ENCODE measurements at regions not wholly inside any gene's neighbourhood (a gene's known extent, or its start where the extent isn't known, plus 50 kb on each side); places are given as distances from the start of the nearest gene placed in this dataset.

DNA sequence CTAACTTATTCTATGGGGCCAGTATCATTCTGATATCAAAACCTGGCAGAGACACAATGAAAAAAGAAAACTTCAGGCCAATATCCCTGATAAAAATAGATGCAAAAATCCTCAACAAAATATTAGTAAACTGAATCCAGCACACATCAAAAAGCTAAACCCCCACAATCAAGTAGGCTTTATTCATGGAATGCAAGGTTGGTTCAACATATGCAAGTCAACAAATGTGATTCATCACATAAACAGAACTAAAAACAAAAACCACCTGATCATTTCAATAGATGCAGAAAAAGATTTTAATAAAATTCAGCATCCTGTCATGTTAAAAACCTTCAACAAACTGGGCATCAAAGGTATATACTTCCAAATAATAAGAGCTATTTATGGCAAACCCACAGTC is 133.9 kb upstream of the SSTR4 start:
- H3K36me3 ChIP-seq (ENCODE audit: control insufficient read depth, insufficient read depth, low read length): no peaks in the 10 kb centered on the region
- no peak overlapping the region for H3K27ac ChIP-seq (ENCODE audit: extremely low read depth, low read depth, low read length)
- intact Hi-C loops (cut with micrococcal nuclease): no loop called here
- TF ChIP-seq PTTG1 (tag; IDR thresholded peaks at IDR 0.05; ENCODE audit: low read depth) (no peak), ZNF23 (CRISPR knock-in tag; IDR thresholded peaks at IDR 0.05) (no peak), ZNF324 (CRISPR knock-in tag; IDR thresholded peaks at IDR 0.05) (peak; percentile 90), TRIM24 (IDR thresholded peaks at IDR 0.05) (0 out of 4 replicates have a peak, but pooled peaks of 1 of the 2 experiments have one; percentile 15), SREBF1 (IDR thresholded peaks at IDR 0.05; ENCODE audit: borderline replicate concordance, low read depth, low read length) (no peak)
- H3K9ac ChIP-seq (ENCODE audit: insufficient read depth in 1 of 2, low read depth in 2 of 2, low read length in 2 of 2): no peak overlapping the region
- no peaks in the 10 kb centered on the region for H3K9me1 ChIP-seq (ENCODE audit: control insufficient read depth, insufficient read depth, low read length)
- H3K9me3 ChIP-seq (replicated peaks; ENCODE audit: control insufficient read depth, insufficient read depth, low read depth, low read length): no peaks in the 10 kb centered on the region
- no peak for DNase-seq (ENCODE audit: extremely low read depth in 1 of 4, low spot score in 3 of 4)
- in situ Hi-C loops (cut with MboI): no loop called here
- POLR2A ChIA-PET: interaction anchor here (0.9 kb wide), 1 partner anchor 9 kb away, joined by 3 read pairs; no protein-coding TSS in a partner anchor
- no peak overlapping the region for H3K4me3 ChIP-seq
- no peaks in the 10 kb centered on the region for H3K79me2 ChIP-seq (ENCODE audit: control insufficient read depth, insufficient read depth, low read length)
- ATAC-seq: no peak
- H3K27me3 ChIP-seq (ENCODE audit: control insufficient read depth in 2 of 2, insufficient read depth in 2 of 2, low read length in 2 of 2): no peaks in the 10 kb centered on the region
- no TSS peak for BruUV-seq (replicated peaks)
- FAIRE-seq: no peak
- no peak overlapping the region for H3K4me2 ChIP-seq (ENCODE audit: insufficient read depth, low read length)
- no peak overlapping the region for H2AFZ ChIP-seq (ENCODE audit: low read depth, low read length)
- CTCF ChIA-PET (ENCODE audit: low intra/inter-chr PET ratio): no interaction called here
- H3K4me1 ChIP-seq (replicated peaks in 1 of 2; ENCODE audit: control insufficient read depth in 2 of 2, insufficient read depth in 2 of 2, low read length in 2 of 2): no peaks in the 10 kb centered on the region
- no peaks in the 10 kb centered on the region for H4K20me1 ChIP-seq (replicated peaks; ENCODE audit: control insufficient read depth, insufficient read depth, low read length)

DNA sequence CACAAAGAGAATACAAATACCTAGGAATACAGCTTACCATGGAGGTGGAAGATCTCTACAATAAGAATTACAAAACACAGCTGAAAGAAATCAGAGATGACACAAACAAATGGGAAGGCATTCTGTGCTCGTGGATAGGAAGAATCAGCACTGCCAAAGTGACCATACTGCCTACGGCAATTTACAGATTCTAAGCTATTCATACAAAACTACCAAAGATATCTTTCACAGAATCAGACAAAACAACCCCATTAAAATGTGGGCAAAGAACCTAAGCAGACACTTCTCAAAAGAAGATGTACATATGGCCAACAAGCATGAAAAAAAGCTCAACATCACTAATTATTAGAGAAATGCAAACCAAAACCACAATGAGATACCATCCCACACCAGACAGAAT is 133.2 kb upstream of the SSTR4 start:
- DNase-seq (ENCODE audit: extremely low read depth in 1 of 4, low spot score in 3 of 4) (no peak), FAIRE-seq (no peak), ATAC-seq (no peak)
- intact Hi-C loops (cut with micrococcal nuclease): no loop called here
- H2AFZ ChIP-seq (ENCODE audit: low read depth, low read length): no peak overlapping the region
- H3K9me3 ChIP-seq (replicated peaks; ENCODE audit: control insufficient read depth, insufficient read depth, low read depth, low read length): no peaks in the 10 kb centered on the region
- in situ Hi-C loops (cut with MboI): no loop called here
- WGBS (ENCODE audit: insufficient coverage, low coverage, missing lambda C conversion rate): 0% methylated on average over 1 of the region's 2 CpGs
- ChIA-PET CTCF (ENCODE audit: low intra/inter-chr PET ratio) (no interaction called here), POLR2A (interaction anchor here (0.9 kb wide), 1 partner anchor 10 kb away, joined by 3 read pairs; no protein-coding TSS in a partner anchor)
- no peak overlapping the region for H3K27ac ChIP-seq (ENCODE audit: extremely low read depth, low read depth, low read length)
- H3K27me3 ChIP-seq (ENCODE audit: control insufficient read depth in 2 of 2, insufficient read depth in 2 of 2, low read length in 2 of 2): no peaks in the 10 kb centered on the region
- H3K9me1 ChIP-seq (ENCODE audit: control insufficient read depth, insufficient read depth, low read length): no peaks in the 10 kb centered on the region
- no peaks in the 10 kb centered on the region for H4K20me1 ChIP-seq (replicated peaks; ENCODE audit: control insufficient read depth, insufficient read depth, low read length)
- H3K4me3 ChIP-seq: no peak overlapping the region
- H3K4me2 ChIP-seq (ENCODE audit: insufficient read depth, low read length): no peak overlapping the region
- BruUV-seq (replicated peaks): no TSS peak
- no peaks in the 10 kb centered on the region for H3K79me2 ChIP-seq (ENCODE audit: control insufficient read depth, insufficient read depth, low read length)
- H3K36me3 ChIP-seq (ENCODE audit: control insufficient read depth, insufficient read depth, low read length): no peaks in the 10 kb centered on the region
- no peaks in the 10 kb centered on the region for H3K4me1 ChIP-seq (replicated peaks in 1 of 2; ENCODE audit: control insufficient read depth in 2 of 2, insufficient read depth in 2 of 2, low read length in 2 of 2)
- H3K9ac ChIP-seq (ENCODE audit: insufficient read depth in 1 of 2, low read depth in 2 of 2, low read length in 2 of 2): no peak overlapping the region
- TF ChIP-seq RBM14 (IDR thresholded peaks at IDR 0.05; ENCODE audit: borderline replicate concordance, insufficient read depth, low read depth, low read length): no peak
- no peak for TF ChIP-seq NBN (IDR thresholded peaks at IDR 0.05; ENCODE audit: low read depth)
- TF ChIP-seq SAFB (IDR thresholded peaks at IDR 0.05; ENCODE audit: borderline replicate concordance, low read depth, low read length): no peak
- no peak for TF ChIP-seq TBP (optimal IDR thresholded peaks at IDR 0.05; ENCODE audit: low read depth, low read length)
- no peak for TF ChIP-seq POLR2G (IDR thresholded peaks at IDR 0.05; ENCODE audit: low read depth, low read length)
- no peak for TF ChIP-seq ZNF174 (CRISPR knock-in tag; IDR thresholded peaks at IDR 0.05)
- no peak for TF ChIP-seq NFXL1 (CRISPR knock-in tag; IDR thresholded peaks at IDR 0.05)
- no peak for TF ChIP-seq FOS (IDR thresholded peaks at IDR 0.05; ENCODE audit: extremely low read depth, insufficient read length)
- TF ChIP-seq, protein P1, sequence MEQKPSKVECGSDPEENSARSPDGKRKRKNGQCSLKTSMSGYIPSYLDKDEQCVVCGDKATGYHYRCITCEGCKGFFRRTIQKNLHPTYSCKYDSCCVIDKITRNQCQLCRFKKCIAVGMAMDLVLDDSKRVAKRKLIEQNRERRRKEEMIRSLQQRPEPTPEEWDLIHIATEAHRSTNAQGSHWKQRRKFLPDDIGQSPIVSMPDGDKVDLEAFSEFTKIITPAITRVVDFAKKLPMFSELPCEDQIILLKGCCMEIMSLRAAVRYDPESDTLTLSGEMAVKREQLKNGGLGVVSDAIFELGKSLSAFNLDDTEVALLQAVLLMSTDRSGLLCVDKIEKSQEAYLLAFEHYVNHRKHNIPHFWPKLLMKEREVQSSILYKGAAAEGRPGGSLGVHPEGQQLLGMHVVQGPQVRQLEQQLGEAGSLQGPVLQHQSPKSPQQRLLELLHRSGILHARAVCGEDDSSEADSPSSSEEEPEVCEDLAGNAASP (IDR thresholded peaks at IDR 0.05): no peak
- TF ChIP-seq ZNF766 (CRISPR knock-in tag; conservative IDR thresholded peaks at IDR 0.05): no peak
- TF ChIP-seq TAF7 (tag; IDR thresholded peaks at IDR 0.05): no peak
- no peak for TF ChIP-seq ETV5 (CRISPR knock-in tag; IDR thresholded peaks at IDR 0.05; ENCODE audit: low read depth)
- TF ChIP-seq ZNF764 (CRISPR knock-in tag; IDR thresholded peaks at IDR 0.05; ENCODE audit: low read depth): no peak

Data from K562 (cell line).